ENCODE measurements at regions not wholly inside any gene's neighbourhood (a gene's known extent, or its start where the extent isn't known, plus 50 kb on each side); places are given as distances from the start of the nearest gene placed in this dataset.
A peak's percentile ranks its signal among the peaks of the same experiment; 100 is the strongest.

- Mint-ChIP-seq H3K27me3 (ENCODE audit: low read depth in 3 of 3) (peaks cover 0 to 2% (median 0%) of the 10 kb centered on the region in 3 donors), H3K9me3 (peaks cover 18 to 39% (median 27%) of the 10 kb centered on the region in 7 donors), H3K4me3 (peak overlapping the region; percentile 73 to 86), H3K4me1 (peaks cover 43% of the 10 kb centered on the region), H3K36me3 (peaks cover 5 to 6% of the 10 kb centered on the region in 2 donors), H3K27ac (peak overlapping the region; percentile 83 to 95 (median 93))
- peak overlapping the region; percentile 3 for H2AFZ ChIP-seq (ENCODE audit: insufficient read depth, low read depth, low read length, poor library complexity, severe bottlenecking)
- peaks cover 14 to 15% of the 10 kb centered on the region in 2 donors for H3K9me3 ChIP-seq (replicated peaks in 1 of 2; ENCODE audit: control insufficient read depth in 1 of 2, insufficient read depth in 1 of 2, low read length in 2 of 2)
- intact Hi-C loops (cut with micrococcal nuclease) = no loop called here
- WGBS (ENCODE audit: insufficient coverage) = 0% methylated on average over 9 of the region's 17 CpGs
- no peaks in the 10 kb centered on the region for H4K20me1 ChIP-seq (ENCODE audit: insufficient read depth, low read length)
- H3K27ac ChIP-seq (ENCODE audit: low read depth in 1 of 2, low read length in 2 of 2) = peak overlapping the region; percentile 28 to 67
- H3K4me2 ChIP-seq (replicated peaks; ENCODE audit: extremely low read depth, low read length, poor library complexity, severe bottlenecking) = peak overlapping the region; percentile 48
- H3K79me2 ChIP-seq (ENCODE audit: insufficient read depth, low read length) = no peaks in the 10 kb centered on the region
- no peaks in the 10 kb centered on the region for H3K27me3 ChIP-seq (ENCODE audit: control insufficient read depth in 2 of 2, insufficient read depth in 2 of 2, low read length in 2 of 2)
- H3K36me3 ChIP-seq (replicated peaks in 1 of 2; ENCODE audit: control insufficient read depth in 1 of 2, insufficient read depth in 2 of 2, low read length in 2 of 2) = no peaks in the 10 kb centered on the region
- H3K4me3 ChIP-seq (replicated peaks in 1 of 3; ENCODE audit: low read depth in 2 of 3, low read length in 3 of 3) = peak overlapping the region in 1 of 3 experiments; percentile 53
- H3K4me1 ChIP-seq (ENCODE audit: control insufficient read depth in 1 of 2, insufficient read depth in 2 of 2, low read length in 2 of 2) = peaks cover 41 to 49% of the 10 kb centered on the region in 2 donors
- H3K9ac ChIP-seq (ENCODE audit: insufficient read depth, low read length, poor library complexity, severe bottlenecking) = no peak overlapping the region
- DNase-seq = peak; percentile 89 to 94 (median 92)
- no peak for TF ChIP-seq CTCF (IDR thresholded peaks at IDR 0.05)
Observed at GRCh38 chr2:172196768-172197431, 94.2 kb upstream of the DLX2 start.

GRCh38 chr2:172198361-172198760, 95.7 kb upstream of the DLX2 start:
- no peak overlapping the region for H3K4me3 ChIP-seq (replicated peaks in 1 of 3; ENCODE audit: low read depth in 2 of 3, low read length in 3 of 3)
- TF ChIP-seq CTCF (IDR thresholded peaks at IDR 0.05) = no peak
- H3K4me2 ChIP-seq (replicated peaks; ENCODE audit: extremely low read depth, low read length, poor library complexity, severe bottlenecking) = no peak overlapping the region
- no peak overlapping the region for H2AFZ ChIP-seq (ENCODE audit: insufficient read depth, low read depth, low read length, poor library complexity, severe bottlenecking)
- DNase-seq = peak in 2 of 3 donors; percentile 29 to 44
- intact Hi-C loops (cut with micrococcal nuclease) = no loop called here
- H3K4me1 Mint-ChIP-seq = peaks cover 43% of the 10 kb centered on the region
- H3K4me3 Mint-ChIP-seq = no peak overlapping the region
- peaks cover 5 to 8% of the 10 kb centered on the region in 2 donors for H3K9me3 ChIP-seq (replicated peaks in 1 of 2; ENCODE audit: control insufficient read depth in 1 of 2, insufficient read depth in 1 of 2, low read length in 2 of 2)
- peak overlapping the region in 1 of 2 donors; percentile 79 for H3K27ac ChIP-seq (ENCODE audit: low read depth in 1 of 2, low read length in 2 of 2)
- H3K9me3 Mint-ChIP-seq = peaks cover 7 to 25% (median 15%) of the 10 kb centered on the region in 7 donors
- H3K4me1 ChIP-seq (ENCODE audit: control insufficient read depth in 1 of 2, insufficient read depth in 2 of 2, low read length in 2 of 2) = peaks cover 41 to 49% of the 10 kb centered on the region in 2 donors
- peaks cover 2 to 3% of the 10 kb centered on the region in 2 donors for H3K36me3 Mint-ChIP-seq
- no peaks in the 10 kb centered on the region for H3K27me3 ChIP-seq (ENCODE audit: control insufficient read depth in 2 of 2, insufficient read depth in 2 of 2, low read length in 2 of 2)
- H3K27me3 Mint-ChIP-seq (ENCODE audit: low read depth in 3 of 3) = no peaks in the 10 kb centered on the region
- H3K79me2 ChIP-seq (ENCODE audit: insufficient read depth, low read length) = no peaks in the 10 kb centered on the region
- H3K36me3 ChIP-seq (replicated peaks in 1 of 2; ENCODE audit: control insufficient read depth in 1 of 2, insufficient read depth in 2 of 2, low read length in 2 of 2) = no peaks in the 10 kb centered on the region
- no CpG with 5 or more reads among the region's 4 CpGs for WGBS (ENCODE audit: insufficient coverage)
- H3K9ac ChIP-seq (ENCODE audit: insufficient read depth, low read length, poor library complexity, severe bottlenecking) = no peak overlapping the region
- peak overlapping the region in 6 of 7 donors; percentile 33 to 95 (median 79) for H3K27ac Mint-ChIP-seq
- no peaks in the 10 kb centered on the region for H4K20me1 ChIP-seq (ENCODE audit: insufficient read depth, low read length)
